Activated naive CD4-positive, alpha-beta T cell treated with anti-CD3 and anti-CD28 coated beads, Interleukin-2, amount 10 ng/mL, durations not matched to agents 7 days and 5 days (primary cell): ENCODE measurements at regions not wholly inside any gene's neighbourhood (a gene's known extent, or its start where the extent isn't known, plus 50 kb on each side); places are given as distances from the start of the nearest gene placed in this dataset.

Source experiments
- CTCF ChIA-PET: fragments of 350-600 bp; sonication (Branson Sonifier 250); formaldehyde crosslinking; loops from one replicate; lab custom pipeline; 2021; ENCODE audit warnings: antibody characterized with exemption; lab: Charles Lee
- DNase-seq: peaks from one replicate; pipeline ENCODE4 v3.0.0-alpha.2; 2020
- H3K27ac Mint-ChIP-seq: one replicate; pipeline ENCODE4 v1.8.0; 2021; ENCODE audit warnings: mild to moderate bottlenecking, moderate library complexity, mixed read lengths
- H3K27me3 Mint-ChIP-seq: one replicate; pipeline ENCODE4 v1.8.0; 2021; ENCODE audit warnings: mild to moderate bottlenecking, mixed read lengths
- H3K36me3 Mint-ChIP-seq: one replicate; pipeline ENCODE4 v1.8.0; 2021; ENCODE audit warnings: mixed read lengths
- H3K4me1 Mint-ChIP-seq: one replicate; pipeline ENCODE4 v1.8.0; 2021; ENCODE audit warnings: mixed read lengths
- H3K4me3 Mint-ChIP-seq: one replicate; pipeline ENCODE4 v1.8.0; 2021; ENCODE audit warnings: mild to moderate bottlenecking, moderate library complexity, mixed read lengths
- H3K9me3 Mint-ChIP-seq: one replicate; pipeline ENCODE4 v1.8.0; 2021; ENCODE audit warnings: mixed read lengths

DNA sequence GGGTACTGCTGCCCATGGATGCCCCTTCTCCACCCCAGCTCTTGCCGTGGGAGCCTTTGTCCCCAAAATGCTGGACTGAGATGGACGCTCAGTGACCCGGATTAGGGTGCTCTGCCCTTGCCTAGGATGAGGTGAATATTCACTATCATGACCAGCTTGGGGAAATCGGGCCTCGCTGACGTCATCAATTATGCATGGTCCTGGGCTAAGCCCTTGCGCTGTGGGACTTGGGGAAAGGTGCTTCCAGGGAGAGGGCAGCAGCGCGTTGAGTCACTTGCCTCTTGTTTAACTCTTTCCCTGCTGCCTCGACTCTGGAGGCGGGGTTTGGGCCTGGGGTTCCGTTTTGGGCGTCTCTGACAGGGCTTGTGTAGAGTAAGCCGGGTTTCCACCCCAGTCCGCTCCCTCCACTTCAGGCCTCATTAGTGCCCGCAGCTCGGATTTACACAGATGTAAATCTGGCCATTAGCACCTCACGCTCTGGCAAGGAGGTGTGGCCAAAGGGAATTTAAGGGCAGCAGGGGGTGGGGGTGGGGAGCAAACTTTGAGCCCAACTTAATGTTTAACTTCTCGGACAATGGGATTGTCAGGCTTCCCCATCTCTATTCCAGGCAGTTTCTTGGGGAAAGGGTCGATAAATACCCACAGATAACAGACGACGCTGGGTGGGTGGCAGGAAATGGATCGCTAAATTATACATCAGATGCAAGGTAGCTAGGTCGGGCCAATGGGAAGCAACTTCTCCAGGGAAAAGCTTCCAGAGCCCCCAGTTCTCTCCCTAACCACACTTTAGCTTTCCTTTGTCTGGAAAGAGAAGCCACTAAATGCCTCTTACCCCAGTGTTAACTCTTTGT, 51.3 kb upstream of the TCF7L2 start:
- no peaks in the 10 kb centered on the region for H3K9me3 Mint-ChIP-seq
- no peaks in the 10 kb centered on the region for H3K4me1 Mint-ChIP-seq
- peaks cover 9% of the 10 kb centered on the region for H3K27me3 Mint-ChIP-seq
- H3K4me3 Mint-ChIP-seq = no peak overlapping the region
- H3K36me3 Mint-ChIP-seq = no peaks in the 10 kb centered on the region
- no peak for DNase-seq
- H3K27ac Mint-ChIP-seq = no peak overlapping the region
- CTCF ChIA-PET = no interaction called here

DNA sequence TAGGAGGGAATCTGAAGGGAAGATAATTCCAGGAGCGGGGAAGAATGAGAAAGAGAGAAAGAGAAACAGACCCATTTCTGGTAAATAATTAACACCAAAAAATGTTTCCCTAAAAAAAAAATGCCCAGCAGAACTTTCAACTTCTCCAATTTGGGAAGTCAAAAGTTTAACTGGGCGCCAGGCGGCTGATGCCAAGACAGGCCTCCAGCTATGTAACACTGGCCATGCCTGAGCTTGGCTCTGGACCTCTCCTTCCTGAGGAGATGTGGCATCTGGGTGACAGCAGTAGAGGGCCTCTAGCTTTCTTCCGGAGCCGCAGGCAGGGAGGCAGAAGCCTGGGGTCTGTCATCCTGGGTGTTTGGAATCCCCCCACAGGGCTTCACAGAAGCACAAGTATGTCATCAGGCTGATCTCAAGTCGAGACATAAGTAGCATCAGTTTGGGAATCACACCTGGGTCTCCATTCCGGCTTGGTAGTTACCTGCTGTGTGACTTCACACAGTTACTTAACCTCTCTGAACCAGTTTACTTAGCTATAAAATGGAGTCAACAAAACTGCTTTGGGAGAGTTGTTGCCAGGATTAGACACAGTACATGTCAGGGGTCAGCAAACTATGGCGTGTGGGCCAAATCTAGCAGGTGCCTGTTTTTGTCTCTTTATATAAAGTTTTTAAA, 50.5 kb upstream of the TCF7L2 start:
- Mint-ChIP-seq H3K27me3 (peaks cover 9% of the 10 kb centered on the region), H3K9me3 (no peaks in the 10 kb centered on the region), H3K4me1 (no peaks in the 10 kb centered on the region), H3K36me3 (no peaks in the 10 kb centered on the region), H3K4me3 (no peak overlapping the region), H3K27ac (no peak overlapping the region)
- CTCF ChIA-PET = no interaction called here
- no peak for DNase-seq
